OCI-LY7 (cell line): ENCODE measurements at regions not wholly inside any gene's neighbourhood (a gene's known extent, or its start where the extent isn't known, plus 50 kb on each side); places are given as distances from the start of the nearest gene placed in this dataset.

Experiments used
- EZH2phosphoT487 ChIP-seq: fragments of 200-600 bp; sonication (generic); IDR thresholded peaks from 2 replicates; pipeline ENCODE4 v1.6.1; 2018; ENCODE audit warnings: low read depth, borderline replicate concordance, mild to moderate bottlenecking, mixed run types, antibody characterized with exemption, low read length, moderate library complexity, mixed read lengths
- TF ChIP-seq, protein P1 (sequence below): fragments of 200-600 bp; sonication (generic); conservative IDR thresholded peaks from 2 replicates; pipeline ENCODE4 v1.5.1; 2014; ENCODE audit warnings: mild to moderate bottlenecking, antibody characterized with exemption, low read length, moderate library complexity, mixed read lengths

- TF ChIP-seq, protein P1, sequence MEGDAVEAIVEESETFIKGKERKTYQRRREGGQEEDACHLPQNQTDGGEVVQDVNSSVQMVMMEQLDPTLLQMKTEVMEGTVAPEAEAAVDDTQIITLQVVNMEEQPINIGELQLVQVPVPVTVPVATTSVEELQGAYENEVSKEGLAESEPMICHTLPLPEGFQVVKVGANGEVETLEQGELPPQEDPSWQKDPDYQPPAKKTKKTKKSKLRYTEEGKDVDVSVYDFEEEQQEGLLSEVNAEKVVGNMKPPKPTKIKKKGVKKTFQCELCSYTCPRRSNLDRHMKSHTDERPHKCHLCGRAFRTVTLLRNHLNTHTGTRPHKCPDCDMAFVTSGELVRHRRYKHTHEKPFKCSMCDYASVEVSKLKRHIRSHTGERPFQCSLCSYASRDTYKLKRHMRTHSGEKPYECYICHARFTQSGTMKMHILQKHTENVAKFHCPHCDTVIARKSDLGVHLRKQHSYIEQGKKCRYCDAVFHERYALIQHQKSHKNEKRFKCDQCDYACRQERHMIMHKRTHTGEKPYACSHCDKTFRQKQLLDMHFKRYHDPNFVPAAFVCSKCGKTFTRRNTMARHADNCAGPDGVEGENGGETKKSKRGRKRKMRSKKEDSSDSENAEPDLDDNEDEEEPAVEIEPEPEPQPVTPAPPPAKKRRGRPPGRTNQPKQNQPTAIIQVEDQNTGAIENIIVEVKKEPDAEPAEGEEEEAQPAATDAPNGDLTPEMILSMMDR = no peak
- no peak for TF ChIP-seq EZH2phosphoT487
Observed at GRCh38 chr2:64859312-64860212, 129.6 kb upstream of the SLC1A4 start.
